GM19023 (cell line): ENCODE measurements at regions not wholly inside any gene's neighbourhood (a gene's known extent, or its start where the extent isn't known, plus 50 kb on each side); places are given as distances from the start of the nearest gene placed in this dataset.

Source experiments
- ATAC-seq: cut with Tn5 transposase; IDR thresholded peaks from one replicate; pipeline ENCODE4 v1.9.1; 2021; ENCODE audit warnings: mild to moderate bottlenecking, moderate library complexity; ENCODE audit not compliant: unreplicated experiment

GRCh38 chr20:48468571-48468970 lies 359.2 kb downstream of the PREX1 start:
- no peak for ATAC-seq

- ATAC-seq, result no peak
These were observed 360.2 kb downstream of the PREX1 start for GRCh38 chr20:48467622-48468021.

GRCh38 chr20:48465271-48465670 lies 362.5 kb downstream of the PREX1 start:
- ATAC-seq, result no peak

GRCh38 chr20:48463916-48464315 lies 363.9 kb downstream of the PREX1 start:
- ATAC-seq, result no peak

GRCh38 chr20:48463096-48463720 lies 364.6 kb downstream of the PREX1 start:
- ATAC-seq, result no peak

- ATAC-seq, result no peak
These were observed 366.1 kb downstream of the PREX1 start for GRCh38 chr20:48461735-48462119.

GRCh38 chr20:48461091-48461734 lies 366.6 kb downstream of the PREX1 start:
- ATAC-seq, result no peak

- no peak for ATAC-seq
These were observed 367.1 kb downstream of the PREX1 start for GRCh38 chr20:48460681-48461080.

GRCh38 chr20:48459722-48460395 lies 367.9 kb downstream of the PREX1 start:
- ATAC-seq, result no peak

- no peak for ATAC-seq
These were observed 369.0 kb downstream of the PREX1 start for GRCh38 chr20:48458601-48459385.

- no peak for ATAC-seq
These were observed 369.8 kb downstream of the PREX1 start for GRCh38 chr20:48458003-48458377.

- ATAC-seq, result no peak
These were observed 370.4 kb downstream of the PREX1 start for GRCh38 chr20:48457193-48458002.

- ATAC-seq, result no peak
These were observed 371.2 kb downstream of the PREX1 start for GRCh38 chr20:48456366-48457192.

GRCh38 chr20:48455651-48456365 lies 372.0 kb downstream of the PREX1 start:
- no peak for ATAC-seq

GRCh38 chr20:48454671-48455490 lies 372.9 kb downstream of the PREX1 start:
- ATAC-seq, result no peak

- no peak for ATAC-seq
These were observed 374.2 kb downstream of the PREX1 start for GRCh38 chr20:48453477-48454093.

- no peak for ATAC-seq
These were observed 376.4 kb downstream of the PREX1 start for GRCh38 chr20:48451401-48451800.
